Memory B cell (primary cell): ENCODE measurements at regions not wholly inside any gene's neighbourhood (a gene's known extent, or its start where the extent isn't known, plus 50 kb on each side); places are given as distances from the start of the nearest gene placed in this dataset.
A peak's percentile ranks its signal among the peaks of the same experiment; 100 is the strongest.

Experiments used
- ATAC-seq: fragments of 150-1000 bp; cut with Tn5 transposase; 2 replicates; pipeline ENCODE4 v1.10.0; 2021; ENCODE audit warnings: low read depth, mild to moderate bottlenecking, moderate library complexity
- DNase-seq, 2 donors: peaks; one replicate each; pipeline ENCODE4 v3.0.0; 2022; ENCODE audit warnings: low spot score in 2 of 2
- H3K27ac Mint-ChIP-seq: one replicate; pipeline ENCODE4 v1.8.0; 2022; ENCODE audit warnings: mild to moderate bottlenecking, moderate library complexity, mixed read lengths
- H3K27me3 Mint-ChIP-seq: one replicate; pipeline ENCODE4 v1.8.0; 2022; ENCODE audit warnings: mixed read lengths
- H3K36me3 Mint-ChIP-seq: one replicate; pipeline ENCODE4 v1.8.0; 2022; ENCODE audit warnings: mild to moderate bottlenecking, mixed read lengths
- H3K4me1 Mint-ChIP-seq: one replicate; pipeline ENCODE4 v1.8.0; 2022; ENCODE audit warnings: mixed read lengths
- H3K4me3 Mint-ChIP-seq: one replicate; pipeline ENCODE4 v1.8.0; 2022; ENCODE audit warnings: mild to moderate bottlenecking, moderate library complexity, mixed read lengths
- H3K9me3 Mint-ChIP-seq: one replicate; pipeline ENCODE4 v1.8.0; 2022; ENCODE audit warnings: mixed read lengths

- DNase-seq (no peak), ATAC-seq (no peak)
- Mint-ChIP-seq H3K27ac (peak overlapping the region; percentile 23), H3K4me1 (no peaks in the 10 kb centered on the region), H3K27me3 (peaks cover 6% of the 10 kb centered on the region), H3K36me3 (no peaks in the 10 kb centered on the region), H3K9me3 (no peaks in the 10 kb centered on the region), H3K4me3 (no peak overlapping the region)
Observed at GRCh38 chr2:196376984-196377877, 205.9 kb upstream of the STK17B start.

- Mint-ChIP-seq H3K36me3 (no peaks in the 10 kb centered on the region), H3K27ac (no peak overlapping the region), H3K4me3 (no peak overlapping the region), H3K4me1 (no peaks in the 10 kb centered on the region), H3K9me3 (no peaks in the 10 kb centered on the region), H3K27me3 (peaks cover 9% of the 10 kb centered on the region)
- no peak for ATAC-seq
- no peak for DNase-seq
Observed at GRCh38 chr2:196379600-196379999, 208.2 kb upstream of the STK17B start.

GRCh38 chr2:196380098-196380497, 208.7 kb upstream of the STK17B start:
- H3K36me3 Mint-ChIP-seq: no peaks in the 10 kb centered on the region
- DNase-seq (no peak), ATAC-seq (no peak)
- H3K27ac Mint-ChIP-seq: no peak overlapping the region
- H3K9me3 Mint-ChIP-seq: no peaks in the 10 kb centered on the region
- H3K4me3 Mint-ChIP-seq: no peak overlapping the region
- no peaks in the 10 kb centered on the region for H3K4me1 Mint-ChIP-seq
- peaks cover 9% of the 10 kb centered on the region for H3K27me3 Mint-ChIP-seq

GRCh38 chr2:196380575-196380974, 209.2 kb upstream of the STK17B start:
- Mint-ChIP-seq H3K4me3 (no peak overlapping the region), H3K36me3 (no peaks in the 10 kb centered on the region), H3K9me3 (no peaks in the 10 kb centered on the region), H3K27ac (no peak overlapping the region), H3K27me3 (peaks cover 6% of the 10 kb centered on the region), H3K4me1 (no peaks in the 10 kb centered on the region)
- DNase-seq: no peak
- ATAC-seq: no peak

GRCh38 chr2:196381464-196381863, 210.1 kb upstream of the STK17B start:
- Mint-ChIP-seq H3K4me1 (no peaks in the 10 kb centered on the region), H3K36me3 (no peaks in the 10 kb centered on the region), H3K27ac (no peak overlapping the region), H3K9me3 (no peaks in the 10 kb centered on the region), H3K4me3 (no peak overlapping the region), H3K27me3 (peaks cover 4% of the 10 kb centered on the region)
- no peak for DNase-seq
- ATAC-seq: no peak

- peaks cover 3% of the 10 kb centered on the region for H3K27me3 Mint-ChIP-seq
- no peaks in the 10 kb centered on the region for H3K4me1 Mint-ChIP-seq
- no peak for ATAC-seq
- H3K9me3 Mint-ChIP-seq: no peaks in the 10 kb centered on the region
- no peak overlapping the region for H3K27ac Mint-ChIP-seq
- no peaks in the 10 kb centered on the region for H3K36me3 Mint-ChIP-seq
- H3K4me3 Mint-ChIP-seq: no peak overlapping the region
- DNase-seq: no peak
Observed at GRCh38 chr2:196383799-196384198, 212.4 kb upstream of the STK17B start.

- Mint-ChIP-seq H3K27me3 (peaks cover 3% of the 10 kb centered on the region), H3K9me3 (no peaks in the 10 kb centered on the region), H3K4me1 (no peaks in the 10 kb centered on the region), H3K27ac (no peak overlapping the region), H3K4me3 (no peak overlapping the region), H3K36me3 (no peaks in the 10 kb centered on the region)
- ATAC-seq (no peak), DNase-seq (no peak)
Observed at GRCh38 chr2:196384729-196385128, 213.4 kb upstream of the STK17B start.

GRCh38 chr2:196389670-196390069, 218.3 kb upstream of the STK17B start:
- H3K4me1 Mint-ChIP-seq: no peaks in the 10 kb centered on the region
- H3K36me3 Mint-ChIP-seq: no peaks in the 10 kb centered on the region
- no peak overlapping the region for H3K4me3 Mint-ChIP-seq
- no peak for ATAC-seq
- no peak overlapping the region for H3K27ac Mint-ChIP-seq
- peaks cover 5% of the 10 kb centered on the region for H3K27me3 Mint-ChIP-seq
- peaks cover 1% of the 10 kb centered on the region for H3K9me3 Mint-ChIP-seq
- no peak for DNase-seq

GRCh38 chr2:196390243-196391148, 219.1 kb upstream of the STK17B start:
- Mint-ChIP-seq H3K4me3 (no peak overlapping the region), H3K9me3 (peaks cover 1% of the 10 kb centered on the region), H3K36me3 (no peaks in the 10 kb centered on the region), H3K4me1 (no peaks in the 10 kb centered on the region), H3K27ac (no peak overlapping the region), H3K27me3 (peaks cover 5% of the 10 kb centered on the region)
- no peak for DNase-seq
- no peak for ATAC-seq

- DNase-seq (no peak), ATAC-seq (no peak)
- Mint-ChIP-seq H3K36me3 (no peaks in the 10 kb centered on the region), H3K4me3 (no peak overlapping the region), H3K27me3 (peaks cover 5% of the 10 kb centered on the region), H3K9me3 (peaks cover 1% of the 10 kb centered on the region), H3K4me1 (no peaks in the 10 kb centered on the region), H3K27ac (no peak overlapping the region)
Observed at GRCh38 chr2:196391149-196391479, 219.7 kb upstream of the STK17B start.

- no peak overlapping the region for H3K4me3 Mint-ChIP-seq
- no peak overlapping the region for H3K27ac Mint-ChIP-seq
- DNase-seq (no peak), ATAC-seq (no peak)
- H3K4me1 Mint-ChIP-seq: no peaks in the 10 kb centered on the region
- no peaks in the 10 kb centered on the region for H3K9me3 Mint-ChIP-seq
- H3K36me3 Mint-ChIP-seq: no peaks in the 10 kb centered on the region
- H3K27me3 Mint-ChIP-seq: no peaks in the 10 kb centered on the region
Observed at GRCh38 chr2:196399096-196399495, 227.7 kb upstream of the STK17B start.

- Mint-ChIP-seq H3K27ac (no peak overlapping the region), H3K4me1 (no peaks in the 10 kb centered on the region), H3K36me3 (no peaks in the 10 kb centered on the region), H3K4me3 (no peak overlapping the region), H3K9me3 (no peaks in the 10 kb centered on the region), H3K27me3 (no peaks in the 10 kb centered on the region)
- DNase-seq (no peak), ATAC-seq (no peak)
Observed at GRCh38 chr2:196399722-196400691, 228.6 kb upstream of the STK17B start.

GRCh38 chr2:196403471-196403870, 232.1 kb upstream of the STK17B start:
- H3K27ac Mint-ChIP-seq: no peak overlapping the region
- DNase-seq: no peak
- no peaks in the 10 kb centered on the region for H3K36me3 Mint-ChIP-seq

More at GRCh38 chr2:196403471-196403870, 232.1 kb upstream of the STK17B start:
- Mint-ChIP-seq H3K4me3 (no peak overlapping the region), H3K4me1 (no peaks in the 10 kb centered on the region), H3K27me3 (no peaks in the 10 kb centered on the region), H3K9me3 (no peaks in the 10 kb centered on the region)
- ATAC-seq: no peak
